HepG2 (cell line): ENCODE measurements at regions not wholly inside any gene's neighbourhood (a gene's known extent, or its start where the extent isn't known, plus 50 kb on each side); places are given as distances from the start of the nearest gene placed in this dataset.

Experiments
- BRCA1 ChIP-seq: sonication (generic); formaldehyde crosslinking; IDR thresholded peaks from 2 replicates; pipeline ENCODE4 v1.4.0; 2020; ENCODE audit warnings: missing genetic modification reagents
- NR2C2 ChIP-seq: sonication (generic); formaldehyde crosslinking; IDR thresholded peaks from 2 replicates; pipeline ENCODE4 v1.4.0; 2020; ENCODE audit warnings: missing genetic modification reagents, mild to moderate bottlenecking, moderate library complexity, borderline replicate concordance
- POLR2A ChIP-seq, 2 experiments: IDR thresholded peaks; 2 replicates each; pipeline ENCODE4 v1.6.1; 2011; ENCODE audit warnings: low read depth in 2 of 2, low read length in 2 of 2, mild to moderate bottlenecking in 1 of 2, moderate library complexity in 1 of 2; ENCODE audit not compliant: insufficient read depth in 1 of 2
- TAF1 ChIP-seq: sonication (generic); formaldehyde crosslinking; IDR thresholded peaks from 2 replicates; pipeline ENCODE4 v1.4.0; 2020; ENCODE audit warnings: missing genetic modification reagents
- TF ChIP-seq, protein P1 (sequence below): sonication (generic); formaldehyde crosslinking; IDR thresholded peaks from 2 replicates; pipeline ENCODE4 v1.5.0; 2020; ENCODE audit warnings: mild to moderate bottlenecking, missing genetic modification reagents, moderate library complexity
- TF ChIP-seq, protein P2 (sequence below): sonication (generic); formaldehyde crosslinking; IDR thresholded peaks from 2 replicates; pipeline ENCODE4 v1.4.0; 2020; ENCODE audit warnings: low read depth, mild to moderate bottlenecking, missing genetic modification reagents

DNA sequence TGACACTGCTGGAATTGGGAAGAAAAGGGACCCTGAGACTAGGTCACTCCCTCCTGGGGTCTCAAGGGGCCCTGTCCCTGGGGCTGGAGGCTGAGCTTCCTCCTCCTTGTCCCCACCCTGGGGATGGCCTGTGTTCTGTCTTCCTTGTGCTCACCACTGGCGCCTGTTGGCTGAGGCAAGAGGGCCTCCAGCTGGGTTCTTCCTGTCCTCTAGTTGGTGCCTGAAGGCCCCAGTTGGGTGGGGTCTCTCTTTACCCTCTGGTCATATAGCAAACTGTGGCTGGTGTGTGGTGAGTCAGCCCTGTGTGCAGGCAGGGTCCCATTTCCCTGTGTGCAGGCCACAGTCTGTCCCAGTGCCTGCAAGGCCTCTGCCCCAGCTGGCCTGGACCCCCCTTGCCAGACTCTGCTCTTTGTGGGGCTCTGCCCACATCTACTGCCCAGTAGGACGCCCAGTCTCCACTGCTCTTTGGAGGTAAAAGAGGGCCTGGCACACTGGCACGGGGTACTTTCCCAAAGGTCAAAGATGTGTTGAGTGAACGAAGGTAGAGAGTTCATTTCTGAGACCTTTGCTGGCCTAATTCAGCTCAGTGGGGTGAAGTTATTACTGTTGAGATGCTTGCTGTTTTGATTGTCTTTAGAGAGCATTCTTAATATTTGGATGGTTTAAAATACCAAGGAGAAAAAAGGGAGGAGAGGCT lies 55.1 kb upstream of the CLDN5 start:
- TF ChIP-seq, protein P1, sequence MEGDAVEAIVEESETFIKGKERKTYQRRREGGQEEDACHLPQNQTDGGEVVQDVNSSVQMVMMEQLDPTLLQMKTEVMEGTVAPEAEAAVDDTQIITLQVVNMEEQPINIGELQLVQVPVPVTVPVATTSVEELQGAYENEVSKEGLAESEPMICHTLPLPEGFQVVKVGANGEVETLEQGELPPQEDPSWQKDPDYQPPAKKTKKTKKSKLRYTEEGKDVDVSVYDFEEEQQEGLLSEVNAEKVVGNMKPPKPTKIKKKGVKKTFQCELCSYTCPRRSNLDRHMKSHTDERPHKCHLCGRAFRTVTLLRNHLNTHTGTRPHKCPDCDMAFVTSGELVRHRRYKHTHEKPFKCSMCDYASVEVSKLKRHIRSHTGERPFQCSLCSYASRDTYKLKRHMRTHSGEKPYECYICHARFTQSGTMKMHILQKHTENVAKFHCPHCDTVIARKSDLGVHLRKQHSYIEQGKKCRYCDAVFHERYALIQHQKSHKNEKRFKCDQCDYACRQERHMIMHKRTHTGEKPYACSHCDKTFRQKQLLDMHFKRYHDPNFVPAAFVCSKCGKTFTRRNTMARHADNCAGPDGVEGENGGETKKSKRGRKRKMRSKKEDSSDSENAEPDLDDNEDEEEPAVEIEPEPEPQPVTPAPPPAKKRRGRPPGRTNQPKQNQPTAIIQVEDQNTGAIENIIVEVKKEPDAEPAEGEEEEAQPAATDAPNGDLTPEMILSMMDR = no peak
- TF ChIP-seq TAF1 (CRISPR knock-in tag) (no peak), NR2C2 (CRISPR knock-in tag) (no peak), POLR2A (IDR thresholded peaks at IDR 0.05; ENCODE audit: insufficient read depth in 1 of 2, low read depth in 2 of 2, low read length in 2 of 2) (no peak), BRCA1 (CRISPR knock-in tag) (no peak)
- TF ChIP-seq, protein P2, sequence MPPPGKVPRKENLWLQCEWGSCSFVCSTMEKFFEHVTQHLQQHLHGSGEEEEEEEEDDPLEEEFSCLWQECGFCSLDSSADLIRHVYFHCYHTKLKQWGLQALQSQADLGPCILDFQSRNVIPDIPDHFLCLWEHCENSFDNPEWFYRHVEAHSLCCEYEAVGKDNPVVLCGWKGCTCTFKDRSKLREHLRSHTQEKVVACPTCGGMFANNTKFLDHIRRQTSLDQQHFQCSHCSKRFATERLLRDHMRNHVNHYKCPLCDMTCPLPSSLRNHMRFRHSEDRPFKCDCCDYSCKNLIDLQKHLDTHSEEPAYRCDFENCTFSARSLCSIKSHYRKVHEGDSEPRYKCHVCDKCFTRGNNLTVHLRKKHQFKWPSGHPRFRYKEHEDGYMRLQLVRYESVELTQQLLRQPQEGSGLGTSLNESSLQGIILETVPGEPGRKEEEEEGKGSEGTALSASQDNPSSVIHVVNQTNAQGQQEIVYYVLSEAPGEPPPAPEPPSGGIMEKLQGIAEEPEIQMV (CRISPR knock-in tag) = no peak
